Activated T-helper 2 cell treated with anti-CD3 and anti-CD28 coated beads, Interferon-gamma antibody, Interleukin-2, Interleukin-4, amounts not matched to agents 10 μg/mL and 5 μg/mL and 100 μg/mL, durations not matched to agents 14 hours and 24 hours and 36 hours (primary cell): ENCODE measurements at regions not wholly inside any gene's neighbourhood (a gene's known extent, or its start where the extent isn't known, plus 50 kb on each side); places are given as distances from the start of the nearest gene placed in this dataset.

Experiments used
- DNase-seq: peaks from one replicate; pipeline ENCODE4 v3.0.0; 2021; ENCODE audit warnings: low spot score
- H3K27ac Mint-ChIP-seq: one replicate; pipeline ENCODE4 v1.8.0; 2021; ENCODE audit warnings: mixed read lengths
- H3K27me3 Mint-ChIP-seq: one replicate; pipeline ENCODE4 v1.8.0; 2021; ENCODE audit warnings: low read depth, mixed read lengths
- H3K36me3 Mint-ChIP-seq: one replicate; pipeline ENCODE4 v1.8.0; 2021; ENCODE audit warnings: low read depth, mixed read lengths
- H3K4me1 Mint-ChIP-seq: one replicate; pipeline ENCODE4 v1.8.0; 2021; ENCODE audit warnings: low read depth, mixed read lengths
- H3K4me3 Mint-ChIP-seq: one replicate; pipeline ENCODE4 v1.8.0; 2021; ENCODE audit warnings: low read depth, mild to moderate bottlenecking, moderate library complexity, mixed read lengths
- H3K9me3 Mint-ChIP-seq: one replicate; pipeline ENCODE4 v1.8.0; 2021; ENCODE audit warnings: mixed read lengths
- intact Hi-C: fragments of 100-400 bp; cut with micrococcal nuclease; formaldehyde crosslinking; loops from one replicate; pipeline ENCODE4 v1.15.1; 2023

GRCh38 chr3:176927706-176928581, 269.3 kb downstream of the TBL1XR1 start:
- intact Hi-C loops, result no loop called here
- Mint-ChIP-seq H3K4me1 (no peaks in the 10 kb centered on the region), H3K36me3 (no peaks in the 10 kb centered on the region), H3K27ac (no peak overlapping the region), H3K9me3 (no peaks in the 10 kb centered on the region), H3K4me3 (no peak overlapping the region), H3K27me3 (peaks cover 5% of the 10 kb centered on the region)
- DNase-seq, result no peak

GRCh38 chr3:176927280-176927679, 270.0 kb downstream of the TBL1XR1 start:
- peaks cover 5% of the 10 kb centered on the region for H3K27me3 Mint-ChIP-seq
- H3K9me3 Mint-ChIP-seq, result no peaks in the 10 kb centered on the region
- H3K27ac Mint-ChIP-seq, result no peak overlapping the region
- H3K36me3 Mint-ChIP-seq, result no peaks in the 10 kb centered on the region
- DNase-seq, result no peak
- H3K4me3 Mint-ChIP-seq, result no peak overlapping the region
- intact Hi-C loops, result no loop called here
- no peaks in the 10 kb centered on the region for H3K4me1 Mint-ChIP-seq

GRCh38 chr3:176926688-176927087, 270.6 kb downstream of the TBL1XR1 start:
- no peak overlapping the region for H3K4me3 Mint-ChIP-seq
- no peaks in the 10 kb centered on the region for H3K4me1 Mint-ChIP-seq
- no peaks in the 10 kb centered on the region for H3K36me3 Mint-ChIP-seq
- no peaks in the 10 kb centered on the region for H3K9me3 Mint-ChIP-seq
- peaks cover 5% of the 10 kb centered on the region for H3K27me3 Mint-ChIP-seq
- no peak overlapping the region for H3K27ac Mint-ChIP-seq
- no peak for DNase-seq
- intact Hi-C loops, result no loop called here

- H3K4me1 Mint-ChIP-seq, result no peaks in the 10 kb centered on the region
These were observed 271.2 kb downstream of the TBL1XR1 start for GRCh38 chr3:176926034-176926433.

GRCh38 chr3:176920766-176921160, 276.5 kb downstream of the TBL1XR1 start:
- Mint-ChIP-seq H3K9me3 (no peaks in the 10 kb centered on the region), H3K27me3 (no peaks in the 10 kb centered on the region), H3K4me1 (no peaks in the 10 kb centered on the region), H3K27ac (no peak overlapping the region), H3K36me3 (no peaks in the 10 kb centered on the region), H3K4me3 (no peak overlapping the region)
- intact Hi-C loops, result no loop called here
- no peak for DNase-seq

More at GRCh38 chr3:176926034-176926433, 271.2 kb downstream of the TBL1XR1 start:
- no peak for DNase-seq
- Mint-ChIP-seq H3K4me3 (no peak overlapping the region), H3K27me3 (peaks cover 5% of the 10 kb centered on the region), H3K9me3 (no peaks in the 10 kb centered on the region), H3K36me3 (no peaks in the 10 kb centered on the region), H3K27ac (no peak overlapping the region)
- intact Hi-C loops, result no loop called here

GRCh38 chr3:176919836-176920765, 277.2 kb downstream of the TBL1XR1 start:
- intact Hi-C loops, result no loop called here
- no peak overlapping the region for H3K4me3 Mint-ChIP-seq
- H3K27ac Mint-ChIP-seq, result no peak overlapping the region
- H3K4me1 Mint-ChIP-seq, result no peaks in the 10 kb centered on the region
- no peaks in the 10 kb centered on the region for H3K36me3 Mint-ChIP-seq
- no peak for DNase-seq
- H3K27me3 Mint-ChIP-seq, result no peaks in the 10 kb centered on the region
- H3K9me3 Mint-ChIP-seq, result no peaks in the 10 kb centered on the region

DNA sequence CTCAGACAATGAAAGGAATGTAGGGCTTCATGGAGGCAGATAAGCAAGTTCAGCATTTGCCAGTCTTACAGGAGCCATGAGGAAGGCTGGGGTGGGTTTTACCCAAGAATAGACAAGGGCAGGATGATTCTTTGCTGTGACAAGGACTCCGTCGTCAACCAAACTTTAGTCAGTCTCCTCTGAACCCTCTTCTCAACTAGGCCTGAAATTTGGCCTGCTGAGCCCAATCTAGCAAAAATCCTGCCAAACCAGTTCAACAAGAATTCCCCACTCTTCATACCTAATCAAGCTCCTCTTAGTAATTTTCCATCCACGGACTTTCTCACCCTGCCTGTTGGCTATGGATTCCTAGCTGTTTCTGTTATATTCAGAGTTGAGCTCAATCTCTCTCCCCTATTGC, 280.5 kb downstream of the TBL1XR1 start:
- Mint-ChIP-seq H3K36me3 (no peaks in the 10 kb centered on the region), H3K9me3 (no peaks in the 10 kb centered on the region), H3K27me3 (no peaks in the 10 kb centered on the region), H3K4me3 (no peak overlapping the region), H3K27ac (no peak overlapping the region), H3K4me1 (no peaks in the 10 kb centered on the region)
- DNase-seq, result no peak
- intact Hi-C loops, result no loop called here

- Mint-ChIP-seq H3K27me3 (no peaks in the 10 kb centered on the region), H3K4me3 (no peak overlapping the region), H3K36me3 (no peaks in the 10 kb centered on the region), H3K27ac (no peak overlapping the region), H3K4me1 (no peaks in the 10 kb centered on the region), H3K9me3 (no peaks in the 10 kb centered on the region)
- intact Hi-C loops, result no loop called here
- DNase-seq, result no peak
These were observed 282.5 kb downstream of the TBL1XR1 start for GRCh38 chr3:176914764-176915163.

DNA sequence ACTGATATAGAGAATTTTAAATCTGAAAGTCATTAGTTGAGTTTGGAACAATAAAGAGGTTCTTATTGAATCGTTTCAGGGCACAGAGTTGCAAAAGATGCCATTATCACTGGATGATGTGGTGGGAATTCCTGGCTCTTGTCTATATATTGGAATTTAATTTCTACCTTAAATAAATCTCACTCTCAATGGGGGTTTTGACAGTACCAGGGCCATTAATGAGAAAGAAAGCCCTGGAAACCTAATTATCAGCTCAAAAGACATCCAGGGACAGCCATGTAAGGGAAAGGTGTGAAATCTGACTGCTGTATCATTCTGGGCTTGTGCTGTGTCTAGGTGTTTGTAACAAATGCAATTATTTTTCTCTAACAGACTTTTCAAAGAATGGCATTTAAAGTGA, 285.7 kb downstream of the TBL1XR1 start:
- Mint-ChIP-seq H3K36me3 (no peaks in the 10 kb centered on the region), H3K4me1 (no peaks in the 10 kb centered on the region), H3K9me3 (no peaks in the 10 kb centered on the region), H3K4me3 (no peak overlapping the region), H3K27me3 (no peaks in the 10 kb centered on the region), H3K27ac (no peak overlapping the region)
- DNase-seq, result no peak
- intact Hi-C loops, result no loop called here

DNA sequence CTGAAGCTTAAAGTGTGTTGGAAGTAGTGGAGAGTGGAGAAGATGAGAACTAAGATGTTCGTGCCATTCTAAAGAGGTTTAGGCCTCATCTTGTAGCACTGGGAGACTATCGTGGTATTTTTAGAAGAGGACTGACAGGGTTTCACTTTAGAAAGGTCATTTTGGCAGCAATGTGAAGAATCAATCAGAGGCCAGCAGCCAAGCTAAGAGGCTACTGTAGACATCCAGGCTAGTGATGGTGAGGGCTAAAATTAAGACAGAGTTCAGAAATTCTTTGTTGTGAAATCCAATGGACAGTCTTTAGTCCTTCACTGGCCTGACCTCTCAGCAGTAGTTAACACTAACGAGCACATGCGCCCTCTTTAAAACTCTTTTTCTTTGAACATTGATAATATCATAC, 288.2 kb downstream of the TBL1XR1 start:
- intact Hi-C loops, result no loop called here
- no peak overlapping the region for H3K4me3 Mint-ChIP-seq
- DNase-seq, result no peak
- H3K4me1 Mint-ChIP-seq, result no peaks in the 10 kb centered on the region
- no peak overlapping the region for H3K27ac Mint-ChIP-seq
- H3K36me3 Mint-ChIP-seq, result no peaks in the 10 kb centered on the region
- no peaks in the 10 kb centered on the region for H3K27me3 Mint-ChIP-seq
- H3K9me3 Mint-ChIP-seq, result no peaks in the 10 kb centered on the region

- intact Hi-C loops, result no loop called here
- DNase-seq, result no peak
- H3K36me3 Mint-ChIP-seq, result no peaks in the 10 kb centered on the region
- H3K27ac Mint-ChIP-seq, result no peak overlapping the region
- H3K4me3 Mint-ChIP-seq, result no peak overlapping the region
- H3K9me3 Mint-ChIP-seq, result no peaks in the 10 kb centered on the region
- no peaks in the 10 kb centered on the region for H3K27me3 Mint-ChIP-seq
- H3K4me1 Mint-ChIP-seq, result no peaks in the 10 kb centered on the region
These were observed 291.0 kb downstream of the TBL1XR1 start for GRCh38 chr3:176906046-176906905.

DNA sequence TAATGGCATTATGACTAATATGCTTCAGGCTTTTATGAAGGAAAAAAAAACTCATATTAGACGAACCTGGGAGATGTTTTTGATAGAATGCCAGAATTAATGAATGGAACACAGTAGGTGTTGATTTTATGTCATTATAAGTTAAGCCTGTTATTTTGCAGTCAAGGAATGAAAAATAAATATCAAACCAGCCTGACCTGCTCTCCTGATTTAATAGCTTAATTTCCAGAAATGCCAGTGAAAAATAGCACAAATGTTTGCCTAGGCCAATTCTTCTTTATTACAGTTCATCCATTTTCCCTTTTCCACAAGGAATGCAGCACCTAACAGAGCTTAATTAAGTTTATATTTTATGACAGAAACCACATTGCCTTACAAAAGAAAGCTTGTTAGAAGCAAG, 292.0 kb downstream of the TBL1XR1 start:
- intact Hi-C loops, result no loop called here
- Mint-ChIP-seq H3K27me3 (no peaks in the 10 kb centered on the region), H3K9me3 (no peaks in the 10 kb centered on the region), H3K4me1 (no peaks in the 10 kb centered on the region), H3K36me3 (no peaks in the 10 kb centered on the region), H3K27ac (no peak overlapping the region), H3K4me3 (no peak overlapping the region)
- DNase-seq, result no peak
